ENCODE measurements at regions not wholly inside any gene's neighbourhood (a gene's known extent, or its start where the extent isn't known, plus 50 kb on each side); places are given as distances from the start of the nearest gene placed in this dataset.
"Not testable (repeated sequence)": the region's sequence is repeated elsewhere in the genome, so short reads cannot be mapped to it uniquely, and the experiment has no call there.

DNA sequence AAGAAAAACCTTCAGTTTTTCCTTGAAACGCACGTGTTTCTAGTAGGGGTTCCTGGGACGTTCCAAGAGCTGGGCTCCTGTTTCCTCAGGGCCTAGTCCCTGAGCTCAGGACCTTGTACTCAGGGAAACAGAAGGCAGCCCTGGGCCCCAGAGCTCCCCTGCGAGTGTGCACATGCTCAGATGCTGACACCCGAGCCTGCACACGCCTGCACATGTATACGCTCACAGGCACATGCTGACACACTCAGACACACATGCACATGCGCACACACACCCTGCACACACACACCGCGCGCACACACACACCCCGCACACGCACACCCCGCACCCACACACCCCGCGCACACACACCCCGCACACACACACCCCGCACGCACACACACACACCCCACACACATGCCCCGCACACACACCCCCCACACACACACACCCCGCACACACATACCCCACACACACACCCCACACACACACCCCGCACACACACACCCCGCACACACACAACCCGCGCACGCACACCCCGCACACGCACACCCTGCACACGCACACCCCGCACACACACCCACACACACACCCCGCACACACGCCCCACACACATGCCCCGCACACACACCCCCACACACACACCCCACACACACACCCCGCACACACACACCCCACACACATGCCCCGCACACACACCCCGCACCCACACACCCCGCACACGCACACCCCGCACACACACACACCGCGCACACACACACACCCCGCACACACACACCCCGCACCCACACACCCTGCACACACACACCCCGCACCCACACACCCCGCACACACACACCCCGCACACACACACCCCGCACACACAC lies 52.2 kb downstream of the CALML3 start:
- DNase-seq, result no peak

DNA sequence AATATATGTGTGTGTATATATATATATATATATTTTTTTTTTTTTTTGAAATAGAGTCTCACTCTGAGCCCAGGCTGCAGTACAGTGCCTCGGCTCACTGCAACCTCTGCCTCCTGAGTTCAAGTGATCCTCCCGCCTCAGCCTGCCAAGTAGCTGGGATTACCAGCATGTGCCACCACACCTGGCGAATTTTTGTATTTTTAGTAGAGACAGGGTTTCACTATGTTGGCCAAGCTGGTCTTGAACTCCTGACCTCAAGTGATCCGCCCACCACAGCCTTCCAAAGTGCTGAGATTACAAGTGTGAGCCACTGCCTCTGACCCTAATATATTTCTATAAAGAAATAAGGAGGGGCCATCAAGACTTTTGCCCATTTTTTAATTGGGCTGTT lies 55.3 kb downstream of the CALML3 start:
- DNase-seq, result not testable (repeated sequence)

DNA sequence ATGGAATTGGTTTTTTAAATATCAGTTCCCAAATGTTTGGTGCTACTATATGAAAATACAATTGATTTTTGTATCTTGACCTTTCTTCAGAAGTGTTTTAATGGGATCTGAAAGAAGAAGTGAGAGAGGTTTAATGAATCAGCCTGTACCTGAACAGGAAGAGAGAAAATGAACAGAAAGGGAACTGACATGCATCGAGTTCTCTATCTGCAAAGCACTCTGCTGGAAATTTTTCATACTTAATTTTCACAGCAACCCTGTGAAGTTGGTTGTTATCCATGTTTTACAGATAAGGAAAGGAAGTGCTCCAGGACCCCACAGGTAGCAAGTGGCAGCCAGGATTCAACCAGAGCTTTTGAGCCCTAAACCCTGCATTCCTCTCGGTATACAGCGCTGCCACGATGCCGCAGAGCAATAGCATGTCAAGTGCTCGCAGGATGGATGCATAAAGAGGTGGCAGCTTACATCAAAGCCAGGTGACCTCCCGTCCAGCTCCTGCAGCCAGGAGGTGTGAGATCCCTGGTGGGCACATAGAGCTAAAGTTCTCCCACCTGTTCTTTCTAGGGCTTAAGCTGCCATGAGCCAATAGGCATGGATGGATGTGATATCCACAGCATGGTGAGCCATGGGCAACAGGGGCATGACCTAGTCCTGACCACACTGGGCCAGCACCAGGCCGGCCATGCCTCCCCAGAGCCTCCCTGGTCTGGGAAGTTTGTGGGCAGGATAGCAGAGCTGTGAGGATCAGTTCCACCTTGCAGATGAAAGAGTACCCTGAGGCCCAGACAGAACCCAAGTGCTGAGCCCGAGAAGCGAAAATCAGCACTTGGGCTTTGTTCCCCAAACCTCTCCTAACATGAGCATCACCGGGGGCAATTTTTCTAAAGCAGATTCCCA lies 57.2 kb downstream of the CALML3 start:
- DNase-seq, result no peak

DNA sequence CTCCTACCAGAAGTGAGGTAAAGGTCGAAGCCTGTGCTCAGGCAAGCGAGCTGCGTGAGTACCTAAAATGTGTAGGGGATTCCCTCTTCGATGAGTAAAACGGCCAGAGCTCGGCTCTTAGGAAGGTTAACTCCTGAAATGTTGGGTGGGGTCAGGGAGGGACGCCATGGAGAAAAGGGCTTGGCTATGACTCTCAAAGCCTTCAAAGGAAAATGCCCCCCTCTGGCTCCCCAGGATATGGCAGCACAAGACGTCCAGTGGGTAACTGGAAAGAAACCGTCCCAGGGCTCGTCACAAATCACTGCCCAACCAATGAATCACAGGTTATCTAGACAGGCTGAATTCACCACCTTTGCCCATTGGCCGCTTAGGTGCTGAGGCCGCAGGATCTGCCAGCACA lies 58.0 kb downstream of the CALML3 start:
- DNase-seq, result no peak

DNA sequence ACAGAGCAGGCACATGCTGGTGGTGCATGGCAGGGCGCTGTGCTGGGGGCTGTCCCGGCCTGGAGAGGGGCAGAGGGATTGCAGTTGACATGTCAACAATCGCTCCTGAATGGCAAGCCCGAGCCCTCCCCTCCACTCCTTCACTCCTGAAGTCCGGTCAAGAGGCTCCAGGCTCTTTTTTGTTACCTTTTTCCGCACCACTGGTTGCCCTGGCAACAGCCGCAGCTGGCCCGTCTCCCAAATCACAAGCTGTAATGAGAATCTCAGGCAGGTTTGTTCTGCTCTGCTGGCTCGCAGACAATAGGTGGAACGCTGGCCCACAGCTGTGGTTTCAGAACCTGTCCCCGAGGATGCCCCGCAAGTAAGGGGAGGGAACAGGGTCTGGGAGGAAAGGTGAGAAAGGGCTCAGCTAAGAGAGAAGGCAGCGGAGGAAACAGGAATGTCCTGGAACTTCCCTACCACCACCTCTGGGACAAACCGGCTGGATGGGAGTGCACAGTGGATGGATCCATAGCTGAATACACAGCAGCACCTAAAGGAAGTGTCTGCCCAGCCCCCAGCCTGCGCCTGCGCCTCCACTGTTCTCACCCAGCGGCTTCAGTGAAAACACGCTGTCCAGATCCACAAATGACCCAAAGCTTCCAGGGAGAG lies 58.9 kb downstream of the CALML3 start:
- no peak for DNase-seq

DNA sequence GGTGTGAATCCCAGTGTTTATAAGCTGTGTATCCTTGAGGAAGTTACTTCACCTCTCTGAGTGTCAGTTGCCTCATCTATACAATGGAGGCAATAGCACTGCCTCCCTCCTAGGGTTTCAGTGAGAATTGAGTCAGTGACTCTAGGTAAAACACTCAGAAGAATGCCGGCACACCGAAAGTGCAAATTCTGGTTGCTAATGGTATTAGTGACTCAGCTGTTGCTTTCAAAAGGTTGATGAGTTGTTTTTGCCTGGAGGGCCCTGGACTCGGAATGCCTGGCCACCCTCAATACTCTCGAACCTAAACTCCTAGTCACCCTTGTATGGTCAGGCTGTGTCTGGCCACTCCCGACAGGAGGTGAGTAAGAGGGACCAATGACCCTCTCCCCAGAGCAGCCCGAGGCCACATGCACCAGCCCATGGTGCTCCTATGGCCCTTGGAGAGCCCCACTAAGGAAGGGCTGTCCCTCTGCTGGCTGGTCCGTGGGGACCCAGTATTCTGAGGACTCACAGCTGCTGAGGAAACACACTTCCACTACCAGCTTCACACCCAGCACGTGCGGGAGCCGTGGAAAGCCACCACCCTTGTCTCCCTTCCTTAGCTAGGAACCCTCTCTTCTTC lies 60.2 kb downstream of the CALML3 start:
- peak; percentile 94 for DNase-seq

DNA sequence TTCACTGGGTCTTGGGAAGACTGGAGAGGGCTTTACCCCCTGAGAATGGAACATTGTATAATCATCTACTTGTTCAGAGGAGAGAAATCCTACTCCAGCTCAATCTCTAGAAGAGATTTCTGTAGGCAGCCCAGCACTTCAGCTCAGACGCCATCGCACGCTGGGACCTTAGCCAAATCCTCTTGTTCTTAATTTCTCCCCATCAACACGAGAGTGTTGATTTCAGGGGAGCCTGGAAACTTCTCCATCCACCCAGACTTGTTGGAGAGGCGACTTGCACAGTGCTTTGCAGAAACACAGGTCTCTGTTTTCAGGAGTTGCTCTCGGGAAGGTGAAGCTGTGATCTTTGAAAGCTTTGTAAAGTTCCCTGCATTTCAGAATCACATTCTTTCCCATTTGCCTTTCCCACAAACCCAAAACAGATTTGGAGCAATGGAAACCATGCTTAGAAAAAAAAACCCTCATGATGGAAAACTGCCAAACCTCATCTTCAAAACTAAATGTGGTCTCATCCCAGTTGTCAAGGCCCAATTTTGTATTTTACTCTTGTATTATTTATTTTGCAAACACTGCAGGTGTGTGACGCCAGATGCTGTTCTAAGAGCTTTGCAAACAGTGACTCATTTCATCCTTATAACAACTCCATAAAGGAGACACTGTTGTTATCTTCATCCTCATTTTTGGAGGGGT lies 60.9 kb downstream of the CALML3 start:
- peak; percentile 81 for DNase-seq

DNA sequence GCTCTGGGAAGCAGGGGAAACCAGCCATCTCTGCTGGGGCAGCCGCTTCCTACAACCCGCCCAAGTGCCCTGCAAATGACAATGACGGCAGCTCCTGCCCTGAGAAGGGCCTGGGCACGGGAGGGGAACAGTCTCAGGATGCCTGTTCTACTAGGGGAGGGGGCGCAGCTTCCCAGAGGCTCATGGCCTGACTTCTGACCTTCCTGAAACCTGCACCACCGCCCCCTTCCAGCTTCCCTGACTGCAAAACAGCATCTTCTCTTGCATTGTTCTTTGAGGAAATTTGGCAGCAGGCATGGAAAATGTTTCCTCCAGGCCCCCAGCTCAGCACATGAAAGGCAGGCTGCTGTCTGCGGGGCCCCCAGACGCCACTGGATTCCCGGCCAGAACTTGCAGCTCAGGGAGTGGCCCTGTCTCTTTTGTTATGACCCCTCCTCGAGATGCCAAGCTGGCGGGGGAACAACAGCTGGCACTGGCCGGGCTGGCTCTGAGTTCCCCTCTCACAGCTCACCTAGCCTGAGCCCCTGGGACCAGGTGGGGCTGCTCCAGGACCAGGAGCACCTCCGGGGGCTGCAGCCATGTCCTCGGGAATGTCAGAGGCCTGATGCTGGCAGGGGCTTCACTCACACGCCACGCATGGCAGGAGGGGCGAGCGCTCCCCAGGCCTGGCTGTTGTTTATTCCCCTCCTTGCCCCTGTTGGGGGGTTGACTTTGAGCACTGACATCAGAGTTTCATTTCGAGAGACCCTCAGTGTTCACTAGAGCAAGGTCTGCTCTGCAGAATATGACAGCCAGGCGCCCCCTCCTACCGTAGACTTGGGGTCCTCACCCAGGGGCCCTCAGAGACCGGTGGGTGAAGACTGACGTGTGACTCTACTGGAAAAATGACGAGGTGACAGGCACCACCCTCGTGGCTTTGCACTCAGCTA lies 62.7 kb downstream of the CALML3 start:
- peak; percentile 19 for DNase-seq

DNA sequence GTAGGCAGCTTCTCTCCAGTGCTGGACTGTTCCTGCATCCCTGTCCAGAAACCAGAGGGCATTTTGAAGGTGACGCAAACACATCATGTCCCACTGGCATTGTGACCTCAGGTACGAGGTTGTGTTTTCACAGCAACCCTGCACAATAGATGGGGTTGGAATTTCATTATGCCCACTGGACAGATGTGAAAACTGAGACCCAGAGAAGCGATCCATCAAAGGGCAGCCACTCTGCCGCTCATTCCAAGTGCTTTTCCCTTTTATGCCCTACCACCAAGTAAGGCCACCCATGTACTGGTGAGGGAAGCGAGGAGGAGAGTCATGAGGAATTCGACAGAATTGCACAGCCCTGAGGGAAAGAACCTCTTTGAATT lies 63.3 kb downstream of the CALML3 start:
- DNase-seq, result no peak

DNA sequence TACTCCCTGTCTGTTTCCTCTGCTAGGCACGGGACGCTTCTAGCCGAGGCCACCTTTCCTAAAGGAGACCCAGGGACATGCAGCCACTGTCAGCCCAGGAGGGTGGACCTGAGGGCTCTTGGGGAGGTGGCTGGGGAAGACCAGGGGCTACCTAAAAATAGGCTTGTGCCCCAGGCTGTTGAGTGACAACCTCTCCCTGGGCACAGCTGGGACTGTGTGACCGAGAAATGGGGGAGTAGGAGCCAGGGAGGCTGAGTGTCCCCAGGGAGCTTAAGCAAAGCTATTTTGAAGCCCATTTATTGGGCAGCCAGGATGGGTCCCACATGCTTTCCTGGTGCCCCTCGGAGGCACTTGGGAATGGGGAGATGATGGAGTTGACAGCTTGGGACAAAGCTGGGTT lies 63.8 kb downstream of the CALML3 start:
- DNase-seq, result no peak

All from fibroblast of skin of right biceps (primary cell).